ENCODE measurements at regions not wholly inside any gene's neighbourhood (a gene's known extent, or its start where the extent isn't known, plus 50 kb on each side); places are given as distances from the start of the nearest gene placed in this dataset.

DNA sequence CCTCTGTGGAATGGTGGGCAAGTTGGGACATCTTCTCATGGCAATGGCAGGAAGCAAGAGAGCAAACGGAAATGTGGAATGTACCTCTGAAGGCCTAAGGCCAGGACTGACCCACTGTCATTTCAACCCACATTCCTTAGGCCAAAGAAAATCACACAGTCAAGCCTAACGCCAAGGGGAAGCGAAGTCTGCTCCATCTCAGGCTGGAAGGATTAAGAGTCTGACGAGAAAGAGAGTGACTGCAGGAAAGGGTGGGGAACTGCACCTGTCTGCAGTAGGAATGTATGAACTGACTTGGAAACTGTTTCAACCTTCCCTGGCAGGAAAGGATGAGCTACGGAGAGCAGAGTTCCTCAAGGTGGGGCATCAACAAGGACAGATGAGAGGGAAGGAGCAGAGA, 90.2 kb upstream of the TAS2R1 start:
- TF ChIP-seq, protein P1, sequence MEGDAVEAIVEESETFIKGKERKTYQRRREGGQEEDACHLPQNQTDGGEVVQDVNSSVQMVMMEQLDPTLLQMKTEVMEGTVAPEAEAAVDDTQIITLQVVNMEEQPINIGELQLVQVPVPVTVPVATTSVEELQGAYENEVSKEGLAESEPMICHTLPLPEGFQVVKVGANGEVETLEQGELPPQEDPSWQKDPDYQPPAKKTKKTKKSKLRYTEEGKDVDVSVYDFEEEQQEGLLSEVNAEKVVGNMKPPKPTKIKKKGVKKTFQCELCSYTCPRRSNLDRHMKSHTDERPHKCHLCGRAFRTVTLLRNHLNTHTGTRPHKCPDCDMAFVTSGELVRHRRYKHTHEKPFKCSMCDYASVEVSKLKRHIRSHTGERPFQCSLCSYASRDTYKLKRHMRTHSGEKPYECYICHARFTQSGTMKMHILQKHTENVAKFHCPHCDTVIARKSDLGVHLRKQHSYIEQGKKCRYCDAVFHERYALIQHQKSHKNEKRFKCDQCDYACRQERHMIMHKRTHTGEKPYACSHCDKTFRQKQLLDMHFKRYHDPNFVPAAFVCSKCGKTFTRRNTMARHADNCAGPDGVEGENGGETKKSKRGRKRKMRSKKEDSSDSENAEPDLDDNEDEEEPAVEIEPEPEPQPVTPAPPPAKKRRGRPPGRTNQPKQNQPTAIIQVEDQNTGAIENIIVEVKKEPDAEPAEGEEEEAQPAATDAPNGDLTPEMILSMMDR (IDR thresholded peaks at IDR 0.05 in 8 of 11, conservative IDR thresholded peaks at IDR 0.05 in 3 of 11) = no peak
- no peak for TF ChIP-seq POLR2A (IDR thresholded peaks at IDR 0.05)
